NB4 (cell line): ENCODE measurements at regions not wholly inside any gene's neighbourhood (a gene's known extent, or its start where the extent isn't known, plus 50 kb on each side); places are given as distances from the start of the nearest gene placed in this dataset.

ENCODE experiments used
- CTCF ChIP-seq: IDR thresholded peaks from one replicate; pipeline ENCODE4 v1.5.1; 2012; ENCODE audit warnings: low read depth, low read length
- MYC ChIP-seq: IDR thresholded peaks from 2 replicates; pipeline ENCODE4 v1.6.1; 2011; ENCODE audit warnings: low read depth, low read length
- POLR2A ChIP-seq: IDR thresholded peaks from 2 replicates; pipeline ENCODE4 v1.6.1; 2011; ENCODE audit warnings: mild to moderate bottlenecking; ENCODE audit not compliant: insufficient read length; ENCODE audit errors: extremely low read depth

- TF ChIP-seq CTCF, result no peak
- TF ChIP-seq POLR2A, result no peak
- no peak for TF ChIP-seq MYC
These were observed 184.3 kb downstream of the THBS2 start for GRCh38 chr6:169069356-169069755.
